GM23338 (cell line): ENCODE measurements at regions not wholly inside any gene's neighbourhood (a gene's known extent, or its start where the extent isn't known, plus 50 kb on each side); places are given as distances from the start of the nearest gene placed in this dataset.

Experiments
- ATAC-seq: fragments of 200-7000 bp; cut with Tn5 transposase; 3 replicates; pipeline ENCODE4 v1.9.1; 2020
- DNase-seq: peaks from one replicate; pipeline ENCODE4 v3.0.0-alpha.2; 2015; ENCODE audit warnings: low spot score
- H2AFZ ChIP-seq: fragments of 200-600 bp; sonication (generic); 2 replicates; pipeline ENCODE4 v1.8.0; 2016; ENCODE audit warnings: antibody characterized with exemption, mild to moderate bottlenecking, moderate library complexity
- H3F3A ChIP-seq: fragments of 200-600 bp; sonication (generic); replicated peaks from 2 replicates; pipeline ENCODE4 v1.8.0; 2017; ENCODE audit warnings: antibody characterized with exemption, mixed run types, low read depth
- H3K27ac ChIP-seq: fragments of 200-600 bp; sonication (generic); 2 replicates; pipeline ENCODE4 v1.6.1; 2016; ENCODE audit warnings: low read depth
- H3K27me3 ChIP-seq: fragments of 200-600 bp; sonication (generic); 2 replicates; pipeline ENCODE4 v1.8.0; 2016; ENCODE audit warnings: mild to moderate bottlenecking, mixed run types, moderate library complexity; ENCODE audit not compliant: insufficient read depth
- H3K36me3 ChIP-seq: fragments of 200-600 bp; sonication (generic); 2 replicates; pipeline ENCODE4 v1.8.0; 2016; ENCODE audit warnings: mild to moderate bottlenecking; ENCODE audit not compliant: insufficient read depth
- H3K4me1 ChIP-seq: fragments of 200-600 bp; sonication (generic); 2 replicates; pipeline ENCODE4 v1.8.0; 2016; ENCODE audit warnings: mild to moderate bottlenecking, moderate library complexity; ENCODE audit not compliant: insufficient read depth
- H3K4me2 ChIP-seq: fragments of 200-600 bp; sonication (generic); 2 replicates; pipeline ENCODE4 v1.7.1; 2017; ENCODE audit warnings: mixed run types
- H3K4me3 ChIP-seq: fragments of 200-600 bp; sonication (generic); 2 replicates; pipeline ENCODE4 v1.6.1; 2016; ENCODE audit warnings: mixed run types
- H3K79me2 ChIP-seq: fragments of 200-600 bp; sonication (generic); replicated peaks from 2 replicates; pipeline ENCODE4 v1.8.0; 2017; ENCODE audit warnings: mild to moderate bottlenecking; ENCODE audit not compliant: insufficient read depth
- H3K9me2 ChIP-seq: fragments of 200-600 bp; sonication (generic); 2 replicates; pipeline ENCODE4 v1.8.0; 2017; ENCODE audit not compliant: insufficient read depth
- H4K20me1 ChIP-seq: fragments of 200-600 bp; sonication (generic); replicated peaks from 2 replicates; pipeline ENCODE4 v1.8.0; 2017; ENCODE audit warnings: mild to moderate bottlenecking; ENCODE audit not compliant: insufficient read depth
- H3K27ac Mint-ChIP-seq: 2 replicates; pipeline ENCODE4 v1.8.0; 2020; ENCODE audit warnings: inconsistent platforms, mild to moderate bottlenecking, moderate library complexity, mixed read lengths
- H3K27me3 Mint-ChIP-seq: 3 replicates; pipeline ENCODE4 v1.8.0; 2022; ENCODE audit warnings: low read depth, mild to moderate bottlenecking, moderate library complexity, mixed read lengths, inconsistent platforms; ENCODE audit not compliant: insufficient read depth, poor library complexity
- H3K36me3 Mint-ChIP-seq: 3 replicates; pipeline ENCODE4 v1.8.0; 2021; ENCODE audit warnings: low read depth, mild to moderate bottlenecking, inconsistent platforms, moderate library complexity, mixed read lengths
- H3K4me1 Mint-ChIP-seq: 3 replicates; pipeline ENCODE4 v1.8.0; 2020; ENCODE audit warnings: mild to moderate bottlenecking, inconsistent platforms, mixed read lengths
- H3K4me3 Mint-ChIP-seq: 3 replicates; pipeline ENCODE4 v1.8.0; 2021; ENCODE audit warnings: moderate library complexity, mild to moderate bottlenecking, inconsistent platforms, mixed read lengths
- H3K9me3 Mint-ChIP-seq: 3 replicates; pipeline ENCODE4 v1.8.0; 2020; ENCODE audit warnings: moderate library complexity, mild to moderate bottlenecking, inconsistent platforms, mixed read lengths
- CREB1 ChIP-seq: fragments of 250-450 bp; sonication (Bioruptor Pico); IDR thresholded peaks from 2 replicates; pipeline ENCODE4 v1.5.0; 2020; ENCODE audit warnings: low read depth, mild to moderate bottlenecking, moderate library complexity
- CTCF ChIP-seq, 2 experiments: fragments of 200-600 bp in 1 of 2; sonication (generic) in 1 of 2; conservative IDR thresholded peaks; 2 replicates each; pipeline versions ENCODE4 v1.5.1 to v1.6.1; 2016 to 2017; ENCODE audit warnings: antibody characterized with exemption in 2 of 2, low read depth in 2 of 2, mild to moderate bottlenecking in 2 of 2, moderate library complexity in 1 of 2
- EZH2 ChIP-seq: fragments of 200-600 bp; sonication (generic); IDR thresholded peaks from one replicate; pipeline ENCODE4 v1.8.0; 2017; ENCODE audit warnings: antibody characterized with exemption, mild to moderate bottlenecking, low read depth; ENCODE audit not compliant: unreplicated experiment
- EZH2phosphoT487 ChIP-seq: fragments of 200-600 bp; sonication (generic); IDR thresholded peaks from one replicate; pipeline ENCODE4 v1.8.1; 2018; ENCODE audit warnings: antibody characterized with exemption; ENCODE audit not compliant: unreplicated experiment
- JUNB ChIP-seq: IDR thresholded peaks from one replicate; pipeline ENCODE4 v1.6.1; 2016; ENCODE audit warnings: antibody characterized with exemption; ENCODE audit not compliant: unreplicated experiment
- NANOG ChIP-seq: IDR thresholded peaks from 2 replicates; pipeline ENCODE4 v1.6.1; 2016; ENCODE audit warnings: antibody characterized with exemption, borderline replicate concordance
- POLR2AphosphoS5 ChIP-seq: IDR thresholded peaks from 2 replicates; pipeline ENCODE4 v1.6.1; 2016; ENCODE audit warnings: antibody characterized with exemption, low read depth
- STAT1 ChIP-seq: IDR thresholded peaks from one replicate; pipeline ENCODE4 v1.6.1; 2016; ENCODE audit warnings: antibody characterized with exemption; ENCODE audit not compliant: unreplicated experiment
- ZNF114 ChIP-seq: fragments of 250-450 bp; sonication (Bioruptor Pico); IDR thresholded peaks from 2 replicates; pipeline ENCODE4 v1.5.0; 2020; ENCODE audit warnings: mild to moderate bottlenecking, moderate library complexity
- ZNF331 ChIP-seq: fragments of 250-450 bp; sonication (Bioruptor Pico); IDR thresholded peaks from 2 replicates; pipeline ENCODE4 v1.5.0; 2020; ENCODE audit warnings: low read depth, mild to moderate bottlenecking, moderate library complexity
- TF ChIP-seq, protein P1 (sequence below): IDR thresholded peaks from 2 replicates; pipeline ENCODE4 v1.6.1; 2016; ENCODE audit warnings: antibody characterized with exemption

GRCh38 chr12:84741692-84742091 is 170.9 kb downstream of the SLC6A15 start:
- Mint-ChIP-seq H3K9me3 (no peaks in the 10 kb centered on the region), H3K36me3 (no peaks in the 10 kb centered on the region), H3K4me1 (peaks cover 12% of the 10 kb centered on the region), H3K27me3 (no peaks in the 10 kb centered on the region), H3K4me3 (no peak overlapping the region), H3K27ac (no peak overlapping the region)
- TF ChIP-seq EZH2 (no peak), ZNF331 (CRISPR knock-in tag) (no peak)
- peak overlapping the region; percentile 45; the same call in 1 of the 2 replicates for H2AFZ ChIP-seq
- H3K27ac ChIP-seq = no peak overlapping the region
- H3K4me1 ChIP-seq = peaks cover 16% of the 10 kb centered on the region
- no peak overlapping the region for H3K4me3 ChIP-seq
- H4K20me1 ChIP-seq = no peaks in the 10 kb centered on the region
- H3K27me3 ChIP-seq = no peaks in the 10 kb centered on the region
- ATAC-seq (no peak), DNase-seq (no peak)
- H3F3A ChIP-seq = no peaks in the 10 kb centered on the region
- H3K79me2 ChIP-seq = no peaks in the 10 kb centered on the region
- H3K4me2 ChIP-seq = no peak overlapping the region
- H3K36me3 ChIP-seq = no peaks in the 10 kb centered on the region
- no peaks in the 10 kb centered on the region for H3K9me2 ChIP-seq

DNA sequence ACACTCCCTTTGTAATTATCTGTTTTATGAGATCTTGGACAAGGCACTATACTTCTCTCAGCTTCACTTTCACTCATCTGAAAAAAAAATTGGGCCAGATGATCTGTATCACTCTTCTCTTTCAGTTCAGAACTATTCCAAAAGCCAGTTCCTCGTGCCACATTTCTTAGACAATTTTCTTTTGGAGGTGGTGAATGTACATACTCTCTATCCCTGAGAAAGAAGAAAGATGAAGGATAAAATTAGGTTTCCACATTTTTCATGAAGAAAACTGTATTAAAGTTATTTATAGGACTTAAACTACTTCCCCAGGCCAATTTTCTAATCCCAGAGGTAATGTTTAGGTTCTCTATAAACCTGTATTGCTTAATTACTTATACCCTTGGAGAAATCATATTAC is 171.6 kb downstream of the SLC6A15 start:
- Histone ChIP-seq H3K27ac (no peak overlapping the region), H3K9me2 (no peaks in the 10 kb centered on the region), H3K36me3 (no peaks in the 10 kb centered on the region), H3K4me2 (no peak overlapping the region), H3K4me1 (peaks cover 16% of the 10 kb centered on the region), H4K20me1 (no peaks in the 10 kb centered on the region), H3F3A (no peaks in the 10 kb centered on the region), H3K27me3 (no peaks in the 10 kb centered on the region), H2AFZ (no peak overlapping the region), H3K4me3 (no peak overlapping the region), H3K79me2 (no peaks in the 10 kb centered on the region)
- TF ChIP-seq POLR2AphosphoS5 (no peak), EZH2 (no peak), EZH2phosphoT487 (no peak), CREB1 (no peak), JUNB (no peak), ZNF331 (CRISPR knock-in tag) (no peak), NANOG (no peak)
- TF ChIP-seq, protein P1, sequence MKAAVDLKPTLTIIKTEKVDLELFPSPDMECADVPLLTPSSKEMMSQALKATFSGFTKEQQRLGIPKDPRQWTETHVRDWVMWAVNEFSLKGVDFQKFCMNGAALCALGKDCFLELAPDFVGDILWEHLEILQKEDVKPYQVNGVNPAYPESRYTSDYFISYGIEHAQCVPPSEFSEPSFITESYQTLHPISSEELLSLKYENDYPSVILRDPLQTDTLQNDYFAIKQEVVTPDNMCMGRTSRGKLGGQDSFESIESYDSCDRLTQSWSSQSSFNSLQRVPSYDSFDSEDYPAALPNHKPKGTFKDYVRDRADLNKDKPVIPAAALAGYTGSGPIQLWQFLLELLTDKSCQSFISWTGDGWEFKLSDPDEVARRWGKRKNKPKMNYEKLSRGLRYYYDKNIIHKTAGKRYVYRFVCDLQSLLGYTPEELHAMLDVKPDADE = no peak
- no peak for ATAC-seq
- Mint-ChIP-seq H3K36me3 (no peaks in the 10 kb centered on the region), H3K27ac (no peak overlapping the region; the same call in 1 of the 2 replicates), H3K4me3 (no peak overlapping the region), H3K9me3 (no peaks in the 10 kb centered on the region), H3K4me1 (peaks cover 17% of the 10 kb centered on the region), H3K27me3 (no peaks in the 10 kb centered on the region)
- no peak for DNase-seq

DNA sequence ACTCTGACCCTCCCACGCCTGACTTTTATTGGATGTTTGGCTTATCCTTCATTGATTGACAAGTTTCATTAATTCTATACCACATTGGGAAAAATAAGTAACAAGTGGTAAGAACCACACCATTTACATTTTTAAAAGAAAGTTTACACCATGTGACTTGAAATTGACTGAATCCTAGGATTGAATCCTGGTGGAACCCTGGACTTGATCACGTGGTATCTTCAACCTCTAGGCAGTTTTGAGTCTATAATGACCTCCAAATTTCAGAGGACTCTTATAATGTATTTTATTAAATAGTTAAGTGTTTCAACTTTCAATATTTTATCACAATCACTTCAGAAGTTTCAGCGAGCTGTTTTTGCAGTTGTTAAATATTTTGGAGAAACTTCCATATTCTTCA is 172.0 kb downstream of the SLC6A15 start:
- H3K9me3 Mint-ChIP-seq = no peaks in the 10 kb centered on the region
- H3K27ac Mint-ChIP-seq = no peak overlapping the region
- no peaks in the 10 kb centered on the region for H3K36me3 Mint-ChIP-seq
- H3K4me1 Mint-ChIP-seq = peaks cover 17% of the 10 kb centered on the region
- Histone ChIP-seq H3F3A (no peaks in the 10 kb centered on the region), H3K4me3 (no peak overlapping the region), H3K9me2 (no peaks in the 10 kb centered on the region), H3K27ac (no peak overlapping the region), H3K79me2 (no peaks in the 10 kb centered on the region), H3K4me1 (peaks cover 16% of the 10 kb centered on the region), H3K4me2 (no peak overlapping the region), H3K36me3 (no peaks in the 10 kb centered on the region), H2AFZ (no peak overlapping the region), H3K27me3 (no peaks in the 10 kb centered on the region), H4K20me1 (no peaks in the 10 kb centered on the region)
- no peak overlapping the region for H3K4me3 Mint-ChIP-seq
- no peaks in the 10 kb centered on the region for H3K27me3 Mint-ChIP-seq
- ATAC-seq = no peak
- no peak for DNase-seq
- no peak for TF ChIP-seq JUNB
- TF ChIP-seq ZNF114 (CRISPR knock-in tag) = no peak
- TF ChIP-seq, protein P1 = no peak
- no peak for TF ChIP-seq POLR2AphosphoS5
- no peak for TF ChIP-seq NANOG
- TF ChIP-seq CTCF (conservative IDR thresholded peaks at IDR 0.05; ENCODE audit: low read depth in 2 of 2) = no peak
- no peak for TF ChIP-seq STAT1
- TF ChIP-seq EZH2 = no peak
- TF ChIP-seq CREB1 = no peak
- no peak for TF ChIP-seq ZNF331 (CRISPR knock-in tag)
